ENCODE measurements at regions not wholly inside any gene's neighbourhood (a gene's known extent, or its start where the extent isn't known, plus 50 kb on each side); places are given as distances from the start of the nearest gene placed in this dataset.

GRCh38 chr18:1056404-1056803 is 151.7 kb downstream of the ADCYAP1 start:
- TF ChIP-seq POLR2AphosphoS5 (IDR thresholded peaks at IDR 0.05; ENCODE audit: low read depth, low read length), result no peak
- TF ChIP-seq POU2F2 (IDR thresholded peaks at IDR 0.05; ENCODE audit: low read depth, low read length), result no peak

Measured in GM12891 (cell line).